ENCODE measurements at regions not wholly inside any gene's neighbourhood (a gene's known extent, or its start where the extent isn't known, plus 50 kb on each side); places are given as distances from the start of the nearest gene placed in this dataset.
"Not testable (repeated sequence)": the region's sequence is repeated elsewhere in the genome, so short reads cannot be mapped to it uniquely, and the experiment has no call there.

GRCh38 chr1:208350815-208351214 is 106.6 kb upstream of the PLXNA2 start:
- no peaks in the 10 kb centered on the region for H3K9me3 ChIP-seq (ENCODE audit: insufficient read depth, low read depth, low read length)

GRCh38 chr1:208351838-208352237 is 107.7 kb upstream of the PLXNA2 start:
- Histone ChIP-seq H2AFZ (ENCODE audit: low read depth, low read length) (no peak overlapping the region), H3K36me3 (ENCODE audit: insufficient read depth, low read length) (no peaks in the 10 kb centered on the region), H3K4me3 (ENCODE audit: insufficient read depth, low read depth, low read length) (no peak overlapping the region), H3K9ac (ENCODE audit: low read length) (no peak overlapping the region), H4K20me1 (ENCODE audit: insufficient read depth, low read length) (no peaks in the 10 kb centered on the region), H3K4me2 (ENCODE audit: low read length) (no peak overlapping the region), H3K4me1 (ENCODE audit: insufficient read depth, low read length) (no peaks in the 10 kb centered on the region), H3K79me2 (ENCODE audit: insufficient read depth, low read length) (no peaks in the 10 kb centered on the region), H3K27ac (ENCODE audit: low read depth, low read length) (no peak overlapping the region), H3K9me3 (ENCODE audit: insufficient read depth, low read depth, low read length) (no peaks in the 10 kb centered on the region), H3K27me3 (ENCODE audit: insufficient read depth, low read length) (no peaks in the 10 kb centered on the region)
- DNase-seq (ENCODE audit: low read depth) (no peak), FAIRE-seq (no peak)
- Mint-ChIP-seq H3K27ac (ENCODE audit: unreplicated experiment) (no peak overlapping the region), H3K36me3 (ENCODE audit: low read depth, unreplicated experiment) (no peaks in the 10 kb centered on the region), H3K4me1 (ENCODE audit: low read depth, unreplicated experiment) (no peaks in the 10 kb centered on the region), H3K27me3 (ENCODE audit: low read depth, unreplicated experiment) (peaks cover 5% of the 10 kb centered on the region), H3K9me3 (ENCODE audit: unreplicated experiment) (no peaks in the 10 kb centered on the region), H3K4me3 (ENCODE audit: unreplicated experiment) (no peak overlapping the region)
- TF ChIP-seq EZH2 (IDR thresholded peaks at IDR 0.05; ENCODE audit: insufficient read depth, low read length) (no peak), CTCF (IDR thresholded peaks at IDR 0.05; ENCODE audit: insufficient read depth, low read depth, low read length) (no peak)

More at GRCh38 chr1:208350815-208351214, 106.6 kb upstream of the PLXNA2 start:
- no peak overlapping the region for H2AFZ ChIP-seq (ENCODE audit: low read depth, low read length)
- Mint-ChIP-seq H3K27me3 (ENCODE audit: low read depth, unreplicated experiment) (peaks cover 5% of the 10 kb centered on the region), H3K4me3 (ENCODE audit: unreplicated experiment) (no peak overlapping the region), H3K27ac (ENCODE audit: unreplicated experiment) (no peak overlapping the region), H3K36me3 (ENCODE audit: low read depth, unreplicated experiment) (no peaks in the 10 kb centered on the region), H3K9me3 (ENCODE audit: unreplicated experiment) (no peaks in the 10 kb centered on the region), H3K4me1 (ENCODE audit: low read depth, unreplicated experiment) (no peaks in the 10 kb centered on the region)
- no peak overlapping the region for H3K27ac ChIP-seq (ENCODE audit: low read depth, low read length)
- no peaks in the 10 kb centered on the region for H3K36me3 ChIP-seq (ENCODE audit: insufficient read depth, low read length)
- H3K9ac ChIP-seq (ENCODE audit: low read length) = no peak overlapping the region
- FAIRE-seq (no peak), DNase-seq (ENCODE audit: low read depth) (no peak)
- no peaks in the 10 kb centered on the region for H3K79me2 ChIP-seq (ENCODE audit: insufficient read depth, low read length)
- H3K4me2 ChIP-seq (ENCODE audit: low read length) = no peak overlapping the region
- no peaks in the 10 kb centered on the region for H4K20me1 ChIP-seq (ENCODE audit: insufficient read depth, low read length)
- TF ChIP-seq EZH2 (IDR thresholded peaks at IDR 0.05; ENCODE audit: insufficient read depth, low read length) (no peak), CTCF (IDR thresholded peaks at IDR 0.05; ENCODE audit: insufficient read depth, low read depth, low read length) (no peak)
- H3K4me3 ChIP-seq (ENCODE audit: insufficient read depth, low read depth, low read length) = no peak overlapping the region
- no peaks in the 10 kb centered on the region for H3K27me3 ChIP-seq (ENCODE audit: insufficient read depth, low read length)
- no peaks in the 10 kb centered on the region for H3K4me1 ChIP-seq (ENCODE audit: insufficient read depth, low read length)

GRCh38 chr1:208353797-208354196 is 109.6 kb upstream of the PLXNA2 start:
- H3K27ac Mint-ChIP-seq (ENCODE audit: unreplicated experiment); H2AFZ ChIP-seq (ENCODE audit: low read depth, low read length); H3K9me3 Mint-ChIP-seq (ENCODE audit: unreplicated experiment); H3K27me3 ChIP-seq (ENCODE audit: insufficient read depth, low read length); DNase-seq (ENCODE audit: low read depth); H3K27me3 Mint-ChIP-seq (ENCODE audit: low read depth, unreplicated experiment); H3K27ac ChIP-seq (ENCODE audit: low read depth, low read length); H3K36me3 ChIP-seq (ENCODE audit: insufficient read depth, low read length); H3K9me3 ChIP-seq (ENCODE audit: insufficient read depth, low read depth, low read length); H4K20me1 ChIP-seq (ENCODE audit: insufficient read depth, low read length); FAIRE-seq; H3K36me3 Mint-ChIP-seq (ENCODE audit: low read depth, unreplicated experiment); H3K9ac ChIP-seq (ENCODE audit: low read length); H3K4me3 Mint-ChIP-seq (ENCODE audit: unreplicated experiment); H3K4me3 ChIP-seq (ENCODE audit: insufficient read depth, low read depth, low read length); H3K79me2 ChIP-seq (ENCODE audit: insufficient read depth, low read length); H3K4me1 ChIP-seq (ENCODE audit: insufficient read depth, low read length); H3K4me2 ChIP-seq (ENCODE audit: low read length); H3K4me1 Mint-ChIP-seq (ENCODE audit: low read depth, unreplicated experiment): not testable (repeated sequence)
